Cardiac fibroblast (primary cell): ENCODE measurements at regions not wholly inside any gene's neighbourhood (a gene's known extent, or its start where the extent isn't known, plus 50 kb on each side); places are given as distances from the start of the nearest gene placed in this dataset.

ENCODE experiments used
- DNase-seq, 2 donors: peaks; one replicate each; pipeline versions ENCODE4 v3.0.0 to v3.0.0-alpha.2; 2010; ENCODE audit warnings: low read depth in 2 of 2
- H3K4me3 ChIP-seq, 2 donors: replicated peaks in 1 of 2; 1 replicate in 1 of 2; 2 replicates in 1 of 2; pipeline ENCODE4 v1.5.1; 2011; ENCODE audit warnings: low read depth in 2 of 2, low read length in 2 of 2, mild to moderate bottlenecking in 2 of 2, moderate library complexity in 1 of 2
- CTCF ChIP-seq: IDR thresholded peaks from one replicate; pipeline ENCODE4 v1.5.1; 2011; ENCODE audit warnings: low read depth, mild to moderate bottlenecking, low read length, inconsistent platforms

GRCh38 chr2:200155652-200156051 is 150.8 kb upstream of the SPATS2L start:
- no peak overlapping the region for H3K4me3 ChIP-seq
- no peak for DNase-seq
- TF ChIP-seq CTCF = no peak

GRCh38 chr2:200156166-200156835 is 150.2 kb upstream of the SPATS2L start:
- peak; percentile 79 to 93 for DNase-seq
- no peak for TF ChIP-seq CTCF
- peak overlapping the region; percentile 24 to 40 for H3K4me3 ChIP-seq

GRCh38 chr2:200158647-200159356 is 147.7 kb upstream of the SPATS2L start:
- H3K4me3 ChIP-seq = no peak overlapping the region
- TF ChIP-seq CTCF = no peak
- no peak for DNase-seq

- DNase-seq = no peak
- H3K4me3 ChIP-seq = no peak overlapping the region
- no peak for TF ChIP-seq CTCF
Observed at GRCh38 chr2:200159357-200159707, 147.2 kb upstream of the SPATS2L start.

- DNase-seq = peak in 1 of 2 donors; percentile 55
- TF ChIP-seq CTCF = no peak
- no peak overlapping the region for H3K4me3 ChIP-seq
Observed at GRCh38 chr2:200159829-200160781, 146.4 kb upstream of the SPATS2L start.

- H3K4me3 ChIP-seq = no peak overlapping the region
- DNase-seq = no peak
- no peak for TF ChIP-seq CTCF
Observed at GRCh38 chr2:200161458-200161857, 145.0 kb upstream of the SPATS2L start.
